ENCODE measurements at regions not wholly inside any gene's neighbourhood (a gene's known extent, or its start where the extent isn't known, plus 50 kb on each side); places are given as distances from the start of the nearest gene placed in this dataset.

GRCh38 chr16:17936766-17937402, 399.7 kb downstream of the NPIPA8 start:
- no peak overlapping the region for H3K4me3 ChIP-seq
- in situ Hi-C loops (cut with MboI) = no loop called here
- TF ChIP-seq EZH2 (IDR thresholded peaks at IDR 0.05; ENCODE audit: insufficient read depth, poor library complexity, severe bottlenecking) (no peak), EZH2phosphoT487 (IDR thresholded peaks at IDR 0.05; ENCODE audit: insufficient read depth, low read depth) (no peak)
- no peaks in the 10 kb centered on the region for H3K79me2 ChIP-seq (ENCODE audit: insufficient read depth)
- WGBS, 2 experiments (ENCODE audit: low coverage in 1 of 2, low lambda C conversion rate in 2 of 2, missing lambda C conversion rate in 2 of 2) = 56 to 58% methylated on average over 6 of the region's 6 CpGs
- no peak overlapping the region for H3K4me2 ChIP-seq (ENCODE audit: unreplicated experiment)
- no peaks in the 10 kb centered on the region for H3K9me2 ChIP-seq (ENCODE audit: insufficient read depth)
- no peaks in the 10 kb centered on the region for H3K27me3 ChIP-seq (replicated peaks; ENCODE audit: insufficient read depth)
- no peak overlapping the region for H2AFZ ChIP-seq
- no peaks in the 10 kb centered on the region for H3F3A ChIP-seq (ENCODE audit: insufficient read depth)
- no peaks in the 10 kb centered on the region for H3K36me3 ChIP-seq (ENCODE audit: low read depth)
- H4K20me1 ChIP-seq (ENCODE audit: insufficient read depth) = no peaks in the 10 kb centered on the region
- no peaks in the 10 kb centered on the region for H3K9me3 ChIP-seq (ENCODE audit: low read depth)
- no peaks in the 10 kb centered on the region for H3K4me1 ChIP-seq (ENCODE audit: insufficient read depth)
- no peak overlapping the region for H3K9ac ChIP-seq
- H3K27ac ChIP-seq = no peak overlapping the region
- DNase-seq = no peak

GRCh38 chr16:17930280-17930679, 406.3 kb downstream of the NPIPA8 start:
- no peaks in the 10 kb centered on the region for H3K9me2 ChIP-seq (ENCODE audit: insufficient read depth)
- no peak overlapping the region for H3K4me2 ChIP-seq (ENCODE audit: unreplicated experiment)
- in situ Hi-C loops (cut with MboI) = no loop called here
- no peaks in the 10 kb centered on the region for H3K4me1 ChIP-seq (ENCODE audit: insufficient read depth)
- no peak overlapping the region for H2AFZ ChIP-seq
- no peak overlapping the region for H3K9ac ChIP-seq
- no peaks in the 10 kb centered on the region for H3K27me3 ChIP-seq (replicated peaks; ENCODE audit: insufficient read depth)
- WGBS, 2 experiments (ENCODE audit: low coverage in 1 of 2, low lambda C conversion rate in 2 of 2, missing lambda C conversion rate in 2 of 2) = 7 to 17% methylated on average over 1 of the region's 1 CpG
- no peak for DNase-seq
- no peaks in the 10 kb centered on the region for H3K9me3 ChIP-seq (ENCODE audit: low read depth)
- H3K4me3 ChIP-seq = no peak overlapping the region
- H4K20me1 ChIP-seq (ENCODE audit: insufficient read depth) = no peaks in the 10 kb centered on the region
- no peaks in the 10 kb centered on the region for H3K36me3 ChIP-seq (ENCODE audit: low read depth)
- no peak overlapping the region for H3K27ac ChIP-seq
- H3F3A ChIP-seq (ENCODE audit: insufficient read depth) = no peaks in the 10 kb centered on the region
- H3K79me2 ChIP-seq (ENCODE audit: insufficient read depth) = no peaks in the 10 kb centered on the region
- TF ChIP-seq EZH2phosphoT487 (IDR thresholded peaks at IDR 0.05; ENCODE audit: insufficient read depth, low read depth) = no peak
- no peak for TF ChIP-seq EZH2 (IDR thresholded peaks at IDR 0.05; ENCODE audit: insufficient read depth, poor library complexity, severe bottlenecking)

GRCh38 chr16:17926866-17927399, 409.6 kb downstream of the NPIPA8 start:
- in situ Hi-C loops (cut with MboI) = no loop called here
- Histone ChIP-seq H3K4me1 (ENCODE audit: insufficient read depth) (no peaks in the 10 kb centered on the region), H3K27ac (no peak overlapping the region), H3K79me2 (ENCODE audit: insufficient read depth) (no peaks in the 10 kb centered on the region), H3F3A (ENCODE audit: insufficient read depth) (no peaks in the 10 kb centered on the region), H3K4me3 (no peak overlapping the region), H2AFZ (no peak overlapping the region), H3K4me2 (ENCODE audit: unreplicated experiment) (no peak overlapping the region), H3K36me3 (ENCODE audit: low read depth) (no peaks in the 10 kb centered on the region), H3K9ac (no peak overlapping the region), H4K20me1 (ENCODE audit: insufficient read depth) (no peaks in the 10 kb centered on the region), H3K27me3 (replicated peaks; ENCODE audit: insufficient read depth) (no peaks in the 10 kb centered on the region), H3K9me3 (ENCODE audit: low read depth) (no peaks in the 10 kb centered on the region), H3K9me2 (ENCODE audit: insufficient read depth) (no peaks in the 10 kb centered on the region)
- TF ChIP-seq EZH2phosphoT487 (IDR thresholded peaks at IDR 0.05; ENCODE audit: insufficient read depth, low read depth) (no peak), EZH2 (IDR thresholded peaks at IDR 0.05; ENCODE audit: insufficient read depth, poor library complexity, severe bottlenecking) (no peak)
- DNase-seq = no peak
- WGBS, 2 experiments (ENCODE audit: low coverage in 1 of 2, low lambda C conversion rate in 2 of 2, missing lambda C conversion rate in 2 of 2) = 34 to 39% methylated on average over 4 of the region's 4 CpGs

- Histone ChIP-seq H3K4me3 (no peak overlapping the region), H3K9me3 (ENCODE audit: low read depth) (no peaks in the 10 kb centered on the region), H3F3A (ENCODE audit: insufficient read depth) (no peaks in the 10 kb centered on the region), H2AFZ (no peak overlapping the region), H3K36me3 (ENCODE audit: low read depth) (no peaks in the 10 kb centered on the region), H3K4me2 (ENCODE audit: unreplicated experiment) (no peak overlapping the region), H3K27ac (no peak overlapping the region), H3K27me3 (replicated peaks; ENCODE audit: insufficient read depth) (no peaks in the 10 kb centered on the region), H3K79me2 (ENCODE audit: insufficient read depth) (no peaks in the 10 kb centered on the region), H3K9ac (no peak overlapping the region), H3K9me2 (ENCODE audit: insufficient read depth) (no peaks in the 10 kb centered on the region), H3K4me1 (ENCODE audit: insufficient read depth) (no peaks in the 10 kb centered on the region), H4K20me1 (ENCODE audit: insufficient read depth) (no peaks in the 10 kb centered on the region)
- DNase-seq = no peak
- TF ChIP-seq EZH2phosphoT487 (IDR thresholded peaks at IDR 0.05; ENCODE audit: insufficient read depth, low read depth) (no peak), EZH2 (IDR thresholded peaks at IDR 0.05; ENCODE audit: insufficient read depth, poor library complexity, severe bottlenecking) (no peak)
- in situ Hi-C loops (cut with MboI) = no loop called here
- WGBS, 2 experiments (ENCODE audit: low coverage in 1 of 2, low lambda C conversion rate in 2 of 2, missing lambda C conversion rate in 2 of 2) = 52 to 57% methylated on average over 5 of the region's 5 CpGs
These were observed 410.1 kb downstream of the NPIPA8 start for GRCh38 chr16:17926461-17926860.
